ENCODE measurements at regions not wholly inside any gene's neighbourhood (a gene's known extent, or its start where the extent isn't known, plus 50 kb on each side); places are given as distances from the start of the nearest gene placed in this dataset.
A peak's percentile ranks its signal among the peaks of the same experiment; 100 is the strongest.

- no peak for DNase-seq (ENCODE audit: low spot score)
- no peaks in the 10 kb centered on the region for H3K36me3 Mint-ChIP-seq (ENCODE audit: low read depth)
- peaks cover 55% of the 10 kb centered on the region for H3K9me3 Mint-ChIP-seq (ENCODE audit: low read depth)
Measured at GRCh38 chr14:106302661-106303060, 776.3 kb downstream of the TMEM121 start.

GRCh38 chr14:106304271-106304670, 777.9 kb downstream of the TMEM121 start:
- no peaks in the 10 kb centered on the region for H3K27me3 Mint-ChIP-seq (ENCODE audit: low read depth)
- no peak for DNase-seq (ENCODE audit: low spot score)
- no peak overlapping the region for H3K4me3 Mint-ChIP-seq (ENCODE audit: unreplicated experiment)
- H3K36me3 Mint-ChIP-seq (ENCODE audit: low read depth): no peaks in the 10 kb centered on the region
- no peak for TF ChIP-seq CTCF (IDR thresholded peaks at IDR 0.05)
- H3K9me3 Mint-ChIP-seq (ENCODE audit: low read depth): peaks cover 44% of the 10 kb centered on the region
- H3K27ac Mint-ChIP-seq (ENCODE audit: unreplicated experiment): no peak overlapping the region
- H3K4me1 Mint-ChIP-seq (ENCODE audit: low read depth): no peaks in the 10 kb centered on the region

More at GRCh38 chr14:106302661-106303060, 776.3 kb downstream of the TMEM121 start:
- H3K27ac Mint-ChIP-seq (ENCODE audit: unreplicated experiment): no peak overlapping the region
- H3K4me3 Mint-ChIP-seq (ENCODE audit: unreplicated experiment): no peak overlapping the region
- no peaks in the 10 kb centered on the region for H3K4me1 Mint-ChIP-seq (ENCODE audit: low read depth)
- no peaks in the 10 kb centered on the region for H3K27me3 Mint-ChIP-seq (ENCODE audit: low read depth)
- no peak for TF ChIP-seq CTCF (IDR thresholded peaks at IDR 0.05)

DNA sequence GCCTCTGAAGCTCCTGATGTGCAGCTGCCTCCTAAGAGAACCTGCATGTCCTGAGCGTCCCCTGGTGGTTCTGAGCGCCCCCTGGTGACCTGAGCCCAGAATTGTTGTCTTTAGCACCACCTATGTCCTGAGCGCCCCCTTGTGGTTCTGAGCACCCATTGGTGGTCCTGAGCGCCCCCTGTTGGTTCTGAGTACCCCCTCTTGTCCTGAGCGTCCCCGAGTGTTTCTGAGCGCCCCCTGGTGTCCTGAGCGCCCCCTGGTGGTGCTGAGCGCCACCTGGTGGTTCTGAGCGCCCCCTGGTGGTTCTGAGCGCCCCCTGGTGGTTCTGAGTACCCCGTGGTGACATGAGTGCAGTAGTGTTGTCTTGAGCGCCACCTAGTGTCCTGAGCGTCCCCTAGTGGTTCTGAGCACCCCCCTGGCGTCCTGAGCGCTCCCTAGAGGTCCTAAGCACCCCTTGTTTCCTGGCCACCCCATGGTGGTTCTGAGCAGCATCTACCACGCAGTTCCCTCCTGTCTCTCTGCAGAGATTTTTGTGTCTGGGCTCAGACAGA, 782.5 kb downstream of the TMEM121 start:
- Mint-ChIP-seq H3K27me3 (ENCODE audit: low read depth) (no peaks in the 10 kb centered on the region), H3K9me3 (ENCODE audit: low read depth) (peaks cover 57% of the 10 kb centered on the region), H3K27ac (ENCODE audit: unreplicated experiment) (no peak overlapping the region), H3K36me3 (ENCODE audit: low read depth) (no peaks in the 10 kb centered on the region), H3K4me1 (ENCODE audit: low read depth) (no peaks in the 10 kb centered on the region), H3K4me3 (ENCODE audit: unreplicated experiment) (no peak overlapping the region)
- TF ChIP-seq CTCF (IDR thresholded peaks at IDR 0.05): peak; percentile 53
- no peak for DNase-seq (ENCODE audit: low spot score)

GRCh38 chr14:106309423-106309822, 783.0 kb downstream of the TMEM121 start:
- TF ChIP-seq CTCF (IDR thresholded peaks at IDR 0.05): no peak
- no peak for DNase-seq (ENCODE audit: low spot score)
- peaks cover 59% of the 10 kb centered on the region for H3K9me3 Mint-ChIP-seq (ENCODE audit: low read depth)
- no peak overlapping the region for H3K4me3 Mint-ChIP-seq (ENCODE audit: unreplicated experiment)
- H3K4me1 Mint-ChIP-seq (ENCODE audit: low read depth): no peaks in the 10 kb centered on the region
- H3K27ac Mint-ChIP-seq (ENCODE audit: unreplicated experiment): no peak overlapping the region
- H3K27me3 Mint-ChIP-seq (ENCODE audit: low read depth): no peaks in the 10 kb centered on the region
- H3K36me3 Mint-ChIP-seq (ENCODE audit: low read depth): no peaks in the 10 kb centered on the region

GRCh38 chr14:106315436-106315835, 789.1 kb downstream of the TMEM121 start:
- DNase-seq (ENCODE audit: low spot score): no peak
- Mint-ChIP-seq H3K4me1 (ENCODE audit: low read depth) (no peaks in the 10 kb centered on the region), H3K27ac (ENCODE audit: unreplicated experiment) (no peak overlapping the region), H3K4me3 (ENCODE audit: unreplicated experiment) (no peak overlapping the region), H3K9me3 (ENCODE audit: low read depth) (peaks cover 59% of the 10 kb centered on the region), H3K27me3 (ENCODE audit: low read depth) (no peaks in the 10 kb centered on the region), H3K36me3 (ENCODE audit: low read depth) (no peaks in the 10 kb centered on the region)
- TF ChIP-seq CTCF (IDR thresholded peaks at IDR 0.05): no peak

All from chondrocyte (in vitro differentiated cells).